ENCODE measurements at regions not wholly inside any gene's neighbourhood (a gene's known extent, or its start where the extent isn't known, plus 50 kb on each side); places are given as distances from the start of the nearest gene placed in this dataset.

GRCh38 chr6:74650668-74651067 lies 555.2 kb downstream of the COL12A1 start:
- Histone ChIP-seq H2AFZ (ENCODE audit: insufficient read depth, low read depth, low read length, poor library complexity, severe bottlenecking) (no peak overlapping the region), H3K36me3 (replicated peaks in 1 of 2; ENCODE audit: control extremely low read depth in 1 of 2, control insufficient read depth in 1 of 2, extremely low read depth in 1 of 2, insufficient read depth in 2 of 2, low read length in 1 of 2) (no peaks in the 10 kb centered on the region), H3K27ac (ENCODE audit: low read length in 2 of 2) (no peak overlapping the region), H3K4me3 (ENCODE audit: control extremely low read depth in 1 of 5, extremely low read depth in 1 of 5, insufficient read depth in 1 of 5, low read depth in 2 of 5, low read length in 4 of 5) (no peak overlapping the region), H3K9ac (ENCODE audit: low read length) (no peak overlapping the region), H3K27me3 (replicated peaks in 1 of 4; ENCODE audit: control extremely low read depth in 1 of 4, control insufficient read depth in 3 of 4, insufficient read depth in 4 of 4, low read length in 3 of 4) (no peaks in the 10 kb centered on the region), H4K20me1 (ENCODE audit: control insufficient read depth, insufficient read depth, low read length, poor library complexity, severe bottlenecking) (no peaks in the 10 kb centered on the region), H3K4me1 (ENCODE audit: control insufficient read depth in 2 of 2, insufficient read depth in 2 of 2, low read length in 2 of 2) (no peaks in the 10 kb centered on the region), H3K9me3 (ENCODE audit: control extremely low read depth in 1 of 3, control insufficient read depth in 2 of 3, insufficient read depth in 1 of 3, low read length in 2 of 3) (peaks cover 0 to 6% (median 0%) of the 10 kb centered on the region in 3 donors), H3K79me2 (ENCODE audit: control insufficient read depth, insufficient read depth, low read length) (no peaks in the 10 kb centered on the region), H3K4me2 (replicated peaks; ENCODE audit: low read depth, low read length, poor library complexity, severe bottlenecking) (no peak overlapping the region)
- Mint-ChIP-seq H3K4me3 (no peak overlapping the region), H3K27me3 (no peaks in the 10 kb centered on the region), H3K4me1 (no peaks in the 10 kb centered on the region), H3K27ac (no peak overlapping the region), H3K9me3 (ENCODE audit: insufficient read depth) (no peaks in the 10 kb centered on the region)
- no peak for DNase-seq
- ATAC-seq (ENCODE audit: low read depth), result no peak
- CTCF ChIA-PET, result no interaction called here
- TF ChIP-seq CTCF (IDR thresholded peaks at IDR 0.05) (no peak), EZH2 (IDR thresholded peaks at IDR 0.05; ENCODE audit: borderline replicate concordance, insufficient read depth, low read depth, low read length, poor library complexity, severe bottlenecking) (no peak)
- WGBS (ENCODE audit: insufficient coverage), result no CpG with 5 or more reads among the region's 3 CpGs
- intact Hi-C loops (cut with micrococcal nuclease), result no loop called here
- POLR2A ChIA-PET, result no interaction called here

- Histone ChIP-seq H3K27ac (ENCODE audit: low read length in 2 of 2) (no peak overlapping the region), H3K27me3 (replicated peaks in 1 of 4; ENCODE audit: control extremely low read depth in 1 of 4, control insufficient read depth in 3 of 4, insufficient read depth in 4 of 4, low read length in 3 of 4) (no peaks in the 10 kb centered on the region), H3K9me3 (ENCODE audit: control extremely low read depth in 1 of 3, control insufficient read depth in 2 of 3, insufficient read depth in 1 of 3, low read length in 2 of 3) (peaks cover 0 to 6% (median 0%) of the 10 kb centered on the region in 3 donors), H3K9ac (ENCODE audit: low read length) (no peak overlapping the region), H2AFZ (ENCODE audit: insufficient read depth, low read depth, low read length, poor library complexity, severe bottlenecking) (no peak overlapping the region), H3K4me2 (replicated peaks; ENCODE audit: low read depth, low read length, poor library complexity, severe bottlenecking) (no peak overlapping the region), H4K20me1 (ENCODE audit: control insufficient read depth, insufficient read depth, low read length, poor library complexity, severe bottlenecking) (no peaks in the 10 kb centered on the region), H3K4me3 (ENCODE audit: control extremely low read depth in 1 of 5, extremely low read depth in 1 of 5, insufficient read depth in 1 of 5, low read depth in 2 of 5, low read length in 4 of 5) (no peak overlapping the region), H3K36me3 (replicated peaks in 1 of 2; ENCODE audit: control extremely low read depth in 1 of 2, control insufficient read depth in 1 of 2, extremely low read depth in 1 of 2, insufficient read depth in 2 of 2, low read length in 1 of 2) (no peaks in the 10 kb centered on the region), H3K79me2 (ENCODE audit: control insufficient read depth, insufficient read depth, low read length) (no peaks in the 10 kb centered on the region), H3K4me1 (ENCODE audit: control insufficient read depth in 2 of 2, insufficient read depth in 2 of 2, low read length in 2 of 2) (no peaks in the 10 kb centered on the region)
- DNase-seq, result no peak
- no peaks in the 10 kb centered on the region for H3K4me1 Mint-ChIP-seq
- H3K27ac Mint-ChIP-seq, result no peak overlapping the region
- no peaks in the 10 kb centered on the region for H3K9me3 Mint-ChIP-seq (ENCODE audit: insufficient read depth)
- no peak for ATAC-seq (ENCODE audit: low read depth)
- TF ChIP-seq CTCF (IDR thresholded peaks at IDR 0.05), result no peak
- no peak for TF ChIP-seq EZH2 (IDR thresholded peaks at IDR 0.05; ENCODE audit: borderline replicate concordance, insufficient read depth, low read depth, low read length, poor library complexity, severe bottlenecking)
- intact Hi-C loops (cut with micrococcal nuclease), result no loop called here
- 92% methylated on average over 1 of the region's 1 CpG for WGBS (ENCODE audit: insufficient coverage)
- H3K27me3 Mint-ChIP-seq, result no peaks in the 10 kb centered on the region
- CTCF ChIA-PET, result no interaction called here
- POLR2A ChIA-PET, result no interaction called here
- H3K4me3 Mint-ChIP-seq, result no peak overlapping the region
These were observed 559.4 kb downstream of the COL12A1 start for GRCh38 chr6:74646461-74646860.
